Loucy (cell line): ENCODE measurements at regions not wholly inside any gene's neighbourhood (a gene's known extent, or its start where the extent isn't known, plus 50 kb on each side); places are given as distances from the start of the nearest gene placed in this dataset.

ENCODE experiments used
- CTCF ChIP-seq: fragments of 200-600 bp; sonication (generic); conservative IDR thresholded peaks from 2 replicates; pipeline ENCODE4 v1.5.1; 2014; ENCODE audit warnings: mild to moderate bottlenecking, antibody characterized with exemption, low read length
- EZH2phosphoT487 ChIP-seq: fragments of 200-600 bp; IDR thresholded peaks from 2 replicates; pipeline ENCODE4 v1.6.1; 2018; ENCODE audit warnings: antibody characterized with exemption, mild to moderate bottlenecking, moderate library complexity, borderline replicate concordance

- no peak for TF ChIP-seq CTCF
- TF ChIP-seq EZH2phosphoT487: no peak
Measured at GRCh38 chrX:40885989-40886388, 150.6 kb upstream of the MED14 start.
